ENCODE measurements at regions not wholly inside any gene's neighbourhood (a gene's known extent, or its start where the extent isn't known, plus 50 kb on each side); places are given as distances from the start of the nearest gene placed in this dataset.
"Not testable (repeated sequence)": the region's sequence is repeated elsewhere in the genome, so short reads cannot be mapped to it uniquely, and the experiment has no call there.

DNA sequence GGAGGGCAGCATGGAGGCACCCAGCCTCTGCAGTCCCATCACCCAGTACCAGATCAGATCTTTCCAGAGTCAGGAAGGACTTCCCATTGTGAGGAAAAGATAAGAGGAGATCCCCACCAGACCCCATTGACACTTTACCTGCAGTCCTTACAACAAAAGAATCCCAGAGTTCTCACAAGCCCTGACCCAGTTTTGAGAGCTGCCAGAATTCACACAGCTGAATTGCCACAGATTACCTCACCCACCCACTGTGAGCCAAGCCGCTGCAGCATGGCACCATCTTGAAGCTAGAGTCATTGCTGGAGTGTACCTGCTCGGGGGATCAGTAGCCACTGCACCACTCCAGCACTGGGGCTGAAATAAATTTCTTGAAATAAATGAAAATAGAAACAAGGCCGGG is 91.8 kb upstream of the UBASH3B start:
- TF ChIP-seq, protein P1, sequence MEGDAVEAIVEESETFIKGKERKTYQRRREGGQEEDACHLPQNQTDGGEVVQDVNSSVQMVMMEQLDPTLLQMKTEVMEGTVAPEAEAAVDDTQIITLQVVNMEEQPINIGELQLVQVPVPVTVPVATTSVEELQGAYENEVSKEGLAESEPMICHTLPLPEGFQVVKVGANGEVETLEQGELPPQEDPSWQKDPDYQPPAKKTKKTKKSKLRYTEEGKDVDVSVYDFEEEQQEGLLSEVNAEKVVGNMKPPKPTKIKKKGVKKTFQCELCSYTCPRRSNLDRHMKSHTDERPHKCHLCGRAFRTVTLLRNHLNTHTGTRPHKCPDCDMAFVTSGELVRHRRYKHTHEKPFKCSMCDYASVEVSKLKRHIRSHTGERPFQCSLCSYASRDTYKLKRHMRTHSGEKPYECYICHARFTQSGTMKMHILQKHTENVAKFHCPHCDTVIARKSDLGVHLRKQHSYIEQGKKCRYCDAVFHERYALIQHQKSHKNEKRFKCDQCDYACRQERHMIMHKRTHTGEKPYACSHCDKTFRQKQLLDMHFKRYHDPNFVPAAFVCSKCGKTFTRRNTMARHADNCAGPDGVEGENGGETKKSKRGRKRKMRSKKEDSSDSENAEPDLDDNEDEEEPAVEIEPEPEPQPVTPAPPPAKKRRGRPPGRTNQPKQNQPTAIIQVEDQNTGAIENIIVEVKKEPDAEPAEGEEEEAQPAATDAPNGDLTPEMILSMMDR (IDR thresholded peaks at IDR 0.05; ENCODE audit: low read depth, low read length), result no peak
- H3K4me3 ChIP-seq (replicated peaks in 1 of 2; ENCODE audit: low read depth in 2 of 2, low read length in 2 of 2), result no peak overlapping the region
- DNase-seq (ENCODE audit: low read depth in 2 of 2), result no peak

DNA sequence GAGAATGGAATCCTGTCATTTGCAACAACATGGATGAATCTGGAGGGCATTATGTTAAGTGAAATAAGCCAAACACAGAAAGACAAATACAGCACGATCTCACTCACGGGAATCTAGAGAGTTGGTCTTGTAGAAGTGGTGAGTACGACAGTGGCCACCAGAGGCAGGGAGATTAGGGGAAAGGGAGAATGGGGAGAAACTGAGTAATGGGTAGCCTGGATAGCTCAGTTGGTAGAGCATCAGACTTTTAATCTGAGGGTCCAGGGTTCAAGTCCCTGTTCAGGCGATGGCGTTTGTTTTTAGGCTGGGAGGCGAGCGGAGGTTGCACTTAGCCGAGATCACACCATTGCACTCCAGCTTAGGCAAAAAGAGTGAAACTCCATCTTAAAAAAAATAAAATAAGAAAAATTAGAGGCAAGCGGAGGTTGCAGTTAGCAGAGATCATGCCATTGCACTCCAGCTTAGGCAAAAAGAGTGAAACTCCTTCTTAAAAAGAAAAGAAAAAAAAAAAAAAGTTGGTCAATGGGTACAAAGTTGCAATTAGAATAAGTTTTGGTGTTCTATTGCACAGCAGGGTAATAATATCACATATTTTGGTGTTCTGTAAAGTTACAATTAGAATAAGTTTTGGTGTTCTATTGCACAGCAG is 95.7 kb upstream of the UBASH3B start:
- peak in 1 of 2 donors; percentile 62 for DNase-seq (ENCODE audit: low read depth in 2 of 2)
- no peak overlapping the region for H3K4me3 ChIP-seq (replicated peaks in 1 of 2; ENCODE audit: low read depth in 2 of 2, low read length in 2 of 2)
- TF ChIP-seq, protein P1 (IDR thresholded peaks at IDR 0.05; ENCODE audit: low read depth, low read length), result no peak

DNA sequence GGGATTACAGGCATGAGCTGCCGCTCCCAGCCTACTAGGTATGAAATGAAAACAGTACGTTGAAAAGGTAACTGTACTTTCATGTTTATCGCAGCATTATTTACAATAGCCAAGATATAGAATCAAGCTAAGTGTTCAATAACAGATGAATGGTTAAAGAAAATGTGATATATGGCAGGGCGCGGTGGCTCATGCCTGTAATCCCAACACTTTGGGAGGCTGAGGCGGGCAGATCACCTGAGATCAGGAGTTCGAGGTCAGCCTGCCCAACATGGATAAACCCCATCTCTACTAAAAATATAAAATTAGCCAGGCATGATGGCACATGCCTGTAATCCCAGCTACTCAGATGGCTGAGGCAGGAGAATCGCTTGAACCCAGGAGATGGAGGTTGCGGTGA is 96.3 kb upstream of the UBASH3B start:
- not testable (repeated sequence) for H3K4me3 ChIP-seq (replicated peaks in 1 of 2; ENCODE audit: low read depth in 2 of 2, low read length in 2 of 2); DNase-seq (ENCODE audit: low read depth in 2 of 2)

DNA sequence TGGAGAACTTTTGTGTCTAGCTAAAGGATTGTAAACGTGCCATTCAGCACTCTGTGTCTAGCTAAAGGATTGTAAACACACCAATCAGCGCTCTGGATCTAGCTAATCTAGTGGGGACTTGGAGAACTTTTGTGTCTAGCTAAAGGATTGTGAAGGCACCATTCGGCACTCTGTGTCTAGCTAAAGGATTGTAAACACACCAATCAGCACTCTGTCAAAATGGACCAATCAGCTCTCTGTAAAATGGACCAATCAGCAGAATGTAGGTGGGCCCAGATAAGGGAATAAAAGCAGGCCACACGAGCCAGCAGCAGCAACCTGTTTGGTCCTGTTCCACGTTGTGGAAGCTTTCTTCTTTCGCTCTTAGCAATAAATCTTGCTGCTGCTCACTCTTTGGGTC is 98.4 kb upstream of the UBASH3B start:
- H3K4me3 ChIP-seq (replicated peaks in 1 of 2; ENCODE audit: low read depth in 2 of 2, low read length in 2 of 2); DNase-seq (ENCODE audit: low read depth in 2 of 2): not testable (repeated sequence)

DNA sequence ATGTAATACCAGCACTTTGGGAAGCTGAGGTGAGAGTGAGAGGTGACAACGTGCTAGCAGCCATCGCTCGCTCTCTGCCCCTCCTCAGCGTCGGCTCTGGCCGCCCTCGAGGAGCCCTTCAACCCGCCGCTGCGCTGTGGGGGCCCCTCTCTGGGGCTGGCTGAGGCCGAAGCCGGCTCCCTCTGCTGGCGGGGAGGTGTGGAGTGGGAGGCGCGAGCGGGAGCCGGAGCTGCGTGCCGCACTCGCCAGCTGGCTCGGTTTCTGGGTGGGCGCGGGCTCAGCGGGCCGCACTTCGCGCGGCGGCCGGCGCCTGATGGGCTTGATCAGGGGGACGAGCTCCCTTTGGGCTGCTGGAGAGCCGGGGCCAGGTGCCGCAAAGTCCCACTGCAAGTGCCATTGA is 98.9 kb upstream of the UBASH3B start:
- TF ChIP-seq, protein P1 (IDR thresholded peaks at IDR 0.05; ENCODE audit: low read depth, low read length), result peak; percentile 20
- DNase-seq (ENCODE audit: low read depth in 2 of 2), result peak in 1 of 2 donors; percentile 15
- H3K4me3 ChIP-seq (replicated peaks in 1 of 2; ENCODE audit: low read depth in 2 of 2, low read length in 2 of 2), result peak overlapping the region in 1 of 2 donors; percentile 21

DNA sequence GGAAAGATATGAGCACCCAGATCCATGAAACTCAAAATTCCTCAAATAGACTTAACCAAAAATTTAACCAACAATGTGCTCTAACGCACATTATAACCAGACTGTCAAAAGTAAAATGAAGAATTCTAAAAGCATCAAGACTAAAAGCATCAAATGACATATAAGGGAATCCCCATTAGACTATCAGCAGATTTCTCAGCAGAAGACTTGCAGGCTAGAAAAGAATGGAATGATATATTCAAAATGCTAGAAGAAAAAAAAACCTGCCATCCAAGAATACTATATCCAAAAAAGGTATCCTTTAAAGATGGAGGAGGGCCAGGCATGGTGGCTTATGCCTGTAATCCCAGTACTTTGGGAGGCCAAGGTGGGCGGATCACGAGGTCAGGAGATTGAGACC is 117.5 kb upstream of the UBASH3B start:
- H3K4me3 ChIP-seq (replicated peaks in 1 of 2; ENCODE audit: low read depth in 2 of 2, low read length in 2 of 2), result no peak overlapping the region
- TF ChIP-seq, protein P1 (IDR thresholded peaks at IDR 0.05; ENCODE audit: low read depth, low read length), result no peak
- DNase-seq (ENCODE audit: low read depth in 2 of 2), result no peak

DNA sequence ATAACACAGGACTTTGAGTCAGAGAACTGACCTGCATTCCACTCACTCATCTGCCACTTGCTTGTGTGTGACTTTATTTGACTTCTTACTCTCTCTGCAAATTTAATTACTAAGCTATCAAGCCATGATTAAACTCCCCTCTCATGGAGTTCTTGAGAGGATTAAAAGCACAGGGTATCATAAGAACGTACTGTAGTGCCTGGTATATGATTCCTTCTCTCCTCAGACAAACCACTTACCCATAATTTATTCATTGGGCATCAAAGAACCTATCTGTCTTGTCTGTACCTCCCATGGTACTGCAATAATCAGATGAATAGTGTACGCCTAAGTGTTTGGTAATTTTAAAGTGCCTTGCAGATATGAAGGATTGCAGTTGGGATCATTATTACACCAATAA is 130.6 kb upstream of the UBASH3B start:
- TF ChIP-seq, protein P1 (IDR thresholded peaks at IDR 0.05; ENCODE audit: low read depth, low read length), result no peak
- H3K4me3 ChIP-seq (replicated peaks in 1 of 2; ENCODE audit: low read depth in 2 of 2, low read length in 2 of 2), result no peak overlapping the region
- DNase-seq (ENCODE audit: low read depth in 2 of 2), result no peak

Data from cardiac fibroblast (primary cell).